HG02642 (cell line): ENCODE measurements at regions not wholly inside any gene's neighbourhood (a gene's known extent, or its start where the extent isn't known, plus 50 kb on each side); places are given as distances from the start of the nearest gene placed in this dataset.
"Not testable (repeated sequence)": the region's sequence is repeated elsewhere in the genome, so short reads cannot be mapped to it uniquely, and the experiment has no call there.

Experiments
- ATAC-seq: cut with Tn5 transposase; IDR thresholded peaks from one replicate; pipeline ENCODE4 v1.9.1; 2021; ENCODE audit warnings: mild to moderate bottlenecking; ENCODE audit not compliant: unreplicated experiment, poor library complexity

- not testable (repeated sequence) for ATAC-seq
Measured at GRCh38 chr6:26720663-26721218, 61.2 kb upstream of the ZNF322 start.

- ATAC-seq, result not testable (repeated sequence)
Measured at GRCh38 chr6:26730019-26730766, 70.6 kb upstream of the ZNF322 start.

DNA sequence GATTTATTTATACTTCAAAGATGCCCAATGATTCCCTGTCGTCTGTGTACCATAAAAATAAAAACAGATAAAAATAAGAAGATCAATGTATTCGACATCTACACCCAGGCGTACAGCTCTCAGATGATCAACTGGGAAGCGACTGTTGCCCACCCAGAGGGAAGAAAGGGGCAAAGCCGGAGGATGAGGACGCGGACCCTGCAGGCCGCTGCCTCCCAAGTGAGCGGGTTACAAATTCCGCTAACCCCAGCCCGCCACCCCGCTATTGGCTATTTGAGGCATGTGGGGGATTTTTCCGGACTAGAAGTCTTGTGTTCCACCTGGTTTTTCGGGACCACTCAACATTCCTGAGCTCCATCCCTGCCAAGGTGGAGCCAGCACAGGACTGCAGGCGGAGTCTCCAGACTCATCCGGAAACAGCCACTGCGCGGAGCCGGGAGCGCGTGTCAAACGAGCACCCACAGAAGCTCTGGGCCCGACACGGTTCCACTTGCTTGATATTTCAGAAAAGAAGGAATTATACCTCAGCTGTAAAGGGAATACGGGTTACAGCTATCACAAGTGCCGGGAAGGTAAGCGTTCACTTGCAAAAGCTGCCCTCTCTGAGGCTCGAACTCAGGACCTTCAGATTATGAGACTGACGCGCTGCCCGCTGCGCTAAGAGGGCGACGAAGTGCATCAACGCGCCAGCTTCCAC, 75.4 kb upstream of the ZNF322 start:
- not testable (repeated sequence) for ATAC-seq

- no peak for ATAC-seq
Measured at GRCh38 chr6:26739811-26740210, 80.3 kb upstream of the ZNF322 start.

DNA sequence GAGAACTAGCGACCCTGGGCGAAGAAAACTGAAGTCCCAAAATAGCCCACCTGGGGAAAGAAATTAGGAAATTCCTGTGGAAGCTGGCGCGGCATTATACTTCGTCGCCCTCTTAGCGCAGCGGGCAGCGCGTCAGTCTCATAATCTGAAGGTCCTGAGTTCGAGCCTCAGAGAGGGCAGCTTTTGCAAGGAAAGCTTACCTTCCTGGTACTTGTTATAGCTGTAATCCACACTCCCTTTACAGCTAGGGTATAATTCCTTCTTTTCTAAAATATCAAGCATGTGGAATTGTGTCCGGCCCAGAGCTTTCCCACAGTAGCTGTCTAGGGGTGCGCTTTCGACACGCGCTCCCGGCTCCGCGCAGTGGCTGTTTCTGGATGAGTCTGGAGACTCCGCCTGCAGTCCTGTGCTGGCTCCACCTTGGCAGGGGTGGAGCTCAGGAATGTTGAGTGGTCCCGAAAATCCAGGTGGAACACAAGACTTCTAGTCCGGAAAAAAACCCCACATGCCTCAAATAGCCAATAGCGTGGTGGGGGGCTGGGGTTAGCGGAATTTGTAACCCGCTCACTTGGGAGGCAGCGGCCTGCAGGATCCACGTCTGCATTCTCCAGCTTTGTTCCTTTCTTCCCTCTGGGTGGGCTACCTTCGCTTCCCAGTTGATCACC, 83.7 kb upstream of the ZNF322 start:
- no peak for ATAC-seq

DNA sequence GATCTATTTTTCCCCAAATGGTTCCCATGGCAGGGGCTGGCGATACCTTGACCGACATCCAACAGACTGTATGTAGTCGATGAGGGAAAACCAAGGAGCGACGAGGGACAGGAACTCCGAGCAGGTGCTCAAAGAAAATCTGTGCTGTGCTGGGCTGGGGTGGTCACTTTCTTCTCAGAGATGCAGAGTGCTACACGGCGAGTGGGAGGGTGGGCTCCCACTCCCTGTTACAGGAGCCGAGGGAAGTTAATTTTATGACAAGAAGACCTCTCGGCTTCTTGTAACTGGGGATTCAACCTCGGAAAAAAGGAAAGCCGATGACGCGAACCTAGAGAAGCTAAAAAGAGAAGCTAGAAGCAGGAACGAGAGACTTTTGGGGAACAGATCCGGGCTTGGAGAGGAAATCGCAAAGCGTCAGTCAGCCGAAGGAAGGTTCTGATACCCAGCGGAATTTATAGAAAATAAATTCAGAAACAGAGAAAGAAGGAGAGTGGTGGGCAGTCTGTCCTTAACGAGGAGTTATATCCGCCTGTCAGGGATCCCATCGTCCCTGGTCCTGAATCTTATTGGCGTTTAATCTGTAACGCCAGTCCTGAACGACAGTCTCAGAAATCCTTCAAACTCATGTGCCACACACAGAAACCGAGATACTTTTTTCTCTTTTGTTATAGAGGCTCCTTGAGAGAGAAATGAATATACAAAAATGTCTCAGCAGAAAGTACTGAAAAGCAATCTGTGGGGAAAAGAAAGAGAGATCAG, 84.6 kb upstream of the ZNF322 start:
- ATAC-seq, result no peak

DNA sequence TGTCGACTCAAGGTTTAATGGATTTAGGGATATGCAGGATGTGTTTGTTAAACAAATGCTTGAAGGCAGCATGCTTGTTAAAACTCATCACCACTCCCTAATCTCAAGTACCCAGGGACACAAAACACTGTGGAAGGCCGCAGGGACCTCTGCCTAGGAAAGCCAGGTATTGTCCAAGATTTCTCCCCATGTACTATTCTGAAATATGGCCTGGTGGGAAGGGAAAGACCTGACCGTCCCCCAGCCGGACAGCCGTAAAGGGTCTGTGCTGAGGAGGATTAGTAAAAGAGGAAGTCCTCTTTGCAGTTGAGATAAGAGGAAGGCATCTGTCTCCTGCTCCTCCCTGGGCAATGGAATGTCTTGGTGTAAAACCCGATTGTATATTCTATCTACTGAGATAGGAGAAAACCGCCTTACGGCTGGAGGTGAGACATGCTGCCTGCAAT, 85.3 kb upstream of the ZNF322 start:
- ATAC-seq, result not testable (repeated sequence)

DNA sequence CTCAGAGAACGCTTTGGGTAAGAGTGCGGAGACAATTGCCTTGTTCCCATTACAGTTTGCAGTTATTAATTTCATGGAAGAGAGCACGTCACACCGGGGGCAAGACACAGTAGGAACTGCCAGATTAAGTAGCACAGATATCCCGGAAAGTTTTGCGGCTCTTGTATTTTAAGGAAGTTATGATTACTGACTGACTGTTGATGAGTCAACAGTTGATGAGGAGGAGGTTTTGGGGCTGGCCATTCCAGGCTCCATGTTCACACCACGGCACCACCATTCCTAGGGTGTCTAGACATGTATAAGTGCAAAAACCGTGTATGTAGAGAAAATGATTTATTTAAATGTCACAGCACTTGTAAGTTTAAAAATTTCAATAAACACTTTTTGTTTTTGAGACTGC, 86.4 kb upstream of the ZNF322 start:
- not testable (repeated sequence) for ATAC-seq

DNA sequence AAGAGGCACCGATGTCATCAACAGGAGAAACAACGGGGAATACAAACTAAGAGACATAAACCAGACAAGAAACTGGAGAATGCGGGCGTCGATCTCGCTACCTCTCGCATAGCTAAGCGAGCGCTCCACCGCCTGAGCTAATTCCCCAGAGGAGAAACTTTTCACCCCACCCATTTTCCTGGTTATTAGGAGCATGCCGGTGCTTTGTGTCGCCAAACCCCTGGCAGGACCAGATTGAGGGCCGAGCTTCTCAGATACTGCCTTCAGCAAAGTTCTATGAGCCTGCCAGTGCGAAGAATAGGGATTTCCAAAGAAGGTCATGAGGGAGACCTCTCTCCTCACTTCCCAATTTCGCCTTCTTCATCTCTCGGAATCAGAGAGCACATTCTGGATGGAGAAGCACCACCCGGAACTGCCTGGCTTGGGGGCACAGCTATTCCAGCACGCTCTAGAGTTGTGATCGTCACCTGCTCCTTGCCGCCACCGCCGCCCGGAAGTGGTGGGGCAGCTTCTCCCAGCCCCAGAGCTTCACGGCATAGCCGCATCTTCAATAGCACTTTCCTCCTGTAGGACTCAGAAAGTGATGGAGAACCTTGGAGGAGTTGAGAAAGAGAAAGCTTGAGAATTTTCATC, 89.7 kb upstream of the ZNF322 start:
- ATAC-seq, result not testable (repeated sequence)

DNA sequence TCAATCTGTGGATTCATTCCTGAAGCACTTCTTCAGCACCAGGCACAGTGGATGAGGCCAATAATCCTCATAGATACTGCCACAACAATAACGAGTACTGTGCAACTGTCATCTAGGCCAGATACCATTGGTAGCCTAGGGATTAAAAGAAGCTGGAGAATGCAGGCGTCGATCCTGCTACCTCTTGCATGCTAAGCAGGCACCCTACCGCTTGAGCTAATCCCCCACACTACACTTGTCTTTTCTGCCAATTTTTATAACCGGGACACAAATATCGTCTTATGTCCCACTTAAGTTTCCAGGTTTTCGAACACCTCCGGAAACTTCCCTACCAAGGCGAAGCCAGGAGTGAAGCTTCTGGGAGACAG, 90.2 kb upstream of the ZNF322 start:
- not testable (repeated sequence) for ATAC-seq

DNA sequence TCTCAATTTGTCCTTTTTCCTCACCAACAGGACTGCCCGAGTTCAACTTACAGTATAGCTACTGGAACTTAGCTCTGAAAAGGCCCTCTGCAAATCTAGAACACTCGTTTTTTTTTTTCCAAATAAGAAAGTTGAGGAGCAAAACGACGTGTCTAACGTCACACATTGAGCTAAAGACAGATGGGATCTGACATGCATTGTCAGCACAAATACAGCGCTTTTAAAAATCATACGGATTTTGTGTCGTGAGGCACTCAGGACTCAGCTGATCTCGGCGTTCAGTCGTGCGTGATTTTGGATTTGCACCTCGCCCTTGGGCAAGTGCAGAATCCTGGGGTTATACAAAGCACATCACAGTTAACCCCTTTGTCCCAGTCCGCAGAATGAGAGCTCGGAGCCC, 94.7 kb upstream of the ZNF322 start:
- no peak for ATAC-seq

DNA sequence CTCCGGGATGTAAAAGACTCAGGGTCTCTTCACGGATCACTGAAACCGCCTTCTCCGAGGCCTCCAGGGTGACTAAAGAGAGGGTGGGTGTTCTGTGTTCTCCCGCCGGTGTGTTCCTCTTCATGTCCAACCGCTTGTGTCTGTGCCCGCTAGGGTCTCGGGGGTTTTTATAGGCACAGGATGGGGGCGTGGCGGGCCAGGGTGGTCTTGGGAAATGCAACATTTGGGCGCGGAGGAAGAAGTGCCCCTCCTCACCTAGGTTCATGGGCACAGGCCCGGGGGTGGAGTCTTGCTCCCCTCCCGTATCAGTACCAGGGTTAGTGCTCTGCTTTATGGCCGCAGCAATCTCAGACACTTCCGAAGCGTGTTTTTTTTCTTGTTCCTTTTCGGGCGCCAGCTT, 95.3 kb upstream of the ZNF322 start:
- not testable (repeated sequence) for ATAC-seq

GRCh38 chr6:26756067-26756805, 96.7 kb upstream of the ZNF322 start:
- not testable (repeated sequence) for ATAC-seq

GRCh38 chr6:26766203-26766902, 106.8 kb upstream of the ZNF322 start:
- ATAC-seq, result not testable (repeated sequence)

GRCh38 chr6:26770941-26771666, 111.6 kb upstream of the ZNF322 start:
- ATAC-seq, result not testable (repeated sequence)

DNA sequence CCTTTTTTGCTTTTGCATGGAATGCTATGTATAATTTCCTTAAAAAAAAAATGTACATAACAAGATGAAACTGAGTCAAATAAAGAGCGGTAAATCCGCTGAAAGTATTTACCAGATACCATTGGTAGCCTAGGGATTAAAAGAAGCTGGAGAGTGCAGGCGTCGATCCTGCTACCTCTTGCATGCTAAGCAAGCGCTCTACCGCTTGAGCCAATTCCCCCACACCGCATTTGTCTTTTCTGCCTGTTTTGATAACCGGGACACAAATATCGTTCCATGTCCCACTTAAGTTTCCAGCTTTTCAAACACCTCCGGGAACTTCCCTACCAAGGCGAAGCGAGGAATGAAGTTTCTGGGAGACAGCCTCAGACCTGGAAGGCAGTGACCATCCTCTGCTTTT, 113.9 kb upstream of the ZNF322 start:
- not testable (repeated sequence) for ATAC-seq

DNA sequence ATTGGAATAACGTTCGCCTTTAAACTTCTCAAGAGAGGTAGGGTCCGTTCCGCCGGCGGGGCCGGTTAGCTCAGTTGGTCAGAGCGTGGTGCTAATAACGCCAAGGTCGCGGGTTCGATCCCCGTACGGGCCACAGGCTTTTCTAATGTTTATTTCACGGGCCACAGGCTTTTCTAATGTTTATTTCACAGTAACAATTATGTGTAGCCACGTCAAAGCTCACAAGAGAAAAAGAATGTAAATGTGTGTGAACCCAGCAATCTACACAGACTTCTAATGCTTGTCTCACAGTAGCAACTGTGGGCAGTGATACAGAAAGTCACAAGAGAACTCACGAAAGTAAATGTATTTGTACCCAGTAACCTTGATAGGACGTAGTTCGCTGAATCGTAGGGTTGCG, 121.0 kb upstream of the ZNF322 start:
- not testable (repeated sequence) for ATAC-seq
